ENCODE measurements at regions not wholly inside any gene's neighbourhood (a gene's known extent, or its start where the extent isn't known, plus 50 kb on each side); places are given as distances from the start of the nearest gene placed in this dataset.

DNA sequence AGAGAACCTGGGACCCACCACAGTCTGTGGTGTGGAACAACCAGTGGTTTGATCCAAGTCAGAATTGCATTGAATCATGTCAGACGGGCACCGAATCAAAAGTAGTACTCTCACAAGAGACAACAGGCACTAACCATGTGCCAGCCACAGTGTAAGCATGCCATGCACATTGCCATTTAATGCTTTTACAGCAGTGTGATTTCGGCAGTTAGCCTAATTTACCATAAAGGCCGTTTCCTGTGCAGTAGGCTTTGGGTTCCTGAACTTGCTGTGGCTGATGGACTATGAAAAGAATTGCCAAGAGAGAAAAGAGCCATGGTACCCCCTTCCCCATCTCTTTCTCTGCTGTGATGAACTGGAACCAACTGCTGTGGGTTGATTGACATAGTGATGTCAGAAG, 540.6 kb downstream of the EBF1 start:
- Histone ChIP-seq H3K4me1 (ENCODE audit: control insufficient read depth in 1 of 2, insufficient read depth in 2 of 2, low read length in 2 of 2) (peaks cover 0 to 3% of the 10 kb centered on the region in 2 donors), H3K79me2 (ENCODE audit: insufficient read depth, low read length) (no peaks in the 10 kb centered on the region), H4K20me1 (ENCODE audit: insufficient read depth, low read length) (no peaks in the 10 kb centered on the region), H3K9ac (ENCODE audit: insufficient read depth, low read length, poor library complexity, severe bottlenecking) (no peak overlapping the region), H3K4me2 (replicated peaks; ENCODE audit: extremely low read depth, low read length, poor library complexity, severe bottlenecking) (no peak overlapping the region), H3K4me3 (replicated peaks in 1 of 3; ENCODE audit: low read depth in 2 of 3, low read length in 3 of 3) (no peak overlapping the region), H3K9me3 (replicated peaks in 1 of 2; ENCODE audit: control insufficient read depth in 1 of 2, insufficient read depth in 1 of 2, low read length in 2 of 2) (no peaks in the 10 kb centered on the region), H2AFZ (ENCODE audit: insufficient read depth, low read depth, low read length, poor library complexity, severe bottlenecking) (no peak overlapping the region), H3K27ac (ENCODE audit: low read depth in 1 of 2, low read length in 2 of 2) (no peak overlapping the region), H3K27me3 (ENCODE audit: control insufficient read depth in 2 of 2, insufficient read depth in 2 of 2, low read length in 2 of 2) (peaks cover 0 to 2% of the 10 kb centered on the region in 2 donors), H3K36me3 (replicated peaks in 1 of 2; ENCODE audit: control insufficient read depth in 1 of 2, insufficient read depth in 2 of 2, low read length in 2 of 2) (no peaks in the 10 kb centered on the region)
- H3K9me3 Mint-ChIP-seq: peaks cover 0 to 5% (median 2%) of the 10 kb centered on the region in 7 donors
- H3K27me3 Mint-ChIP-seq (ENCODE audit: low read depth in 3 of 3): peaks cover 0 to 3% (median 2%) of the 10 kb centered on the region in 3 donors
- no peak overlapping the region for H3K27ac Mint-ChIP-seq
- 96% methylated on average over 3 of the region's 4 CpGs for WGBS (ENCODE audit: insufficient coverage)
- H3K4me1 Mint-ChIP-seq: peaks cover 8% of the 10 kb centered on the region
- H3K36me3 Mint-ChIP-seq: no peaks in the 10 kb centered on the region
- TF ChIP-seq, protein P1, sequence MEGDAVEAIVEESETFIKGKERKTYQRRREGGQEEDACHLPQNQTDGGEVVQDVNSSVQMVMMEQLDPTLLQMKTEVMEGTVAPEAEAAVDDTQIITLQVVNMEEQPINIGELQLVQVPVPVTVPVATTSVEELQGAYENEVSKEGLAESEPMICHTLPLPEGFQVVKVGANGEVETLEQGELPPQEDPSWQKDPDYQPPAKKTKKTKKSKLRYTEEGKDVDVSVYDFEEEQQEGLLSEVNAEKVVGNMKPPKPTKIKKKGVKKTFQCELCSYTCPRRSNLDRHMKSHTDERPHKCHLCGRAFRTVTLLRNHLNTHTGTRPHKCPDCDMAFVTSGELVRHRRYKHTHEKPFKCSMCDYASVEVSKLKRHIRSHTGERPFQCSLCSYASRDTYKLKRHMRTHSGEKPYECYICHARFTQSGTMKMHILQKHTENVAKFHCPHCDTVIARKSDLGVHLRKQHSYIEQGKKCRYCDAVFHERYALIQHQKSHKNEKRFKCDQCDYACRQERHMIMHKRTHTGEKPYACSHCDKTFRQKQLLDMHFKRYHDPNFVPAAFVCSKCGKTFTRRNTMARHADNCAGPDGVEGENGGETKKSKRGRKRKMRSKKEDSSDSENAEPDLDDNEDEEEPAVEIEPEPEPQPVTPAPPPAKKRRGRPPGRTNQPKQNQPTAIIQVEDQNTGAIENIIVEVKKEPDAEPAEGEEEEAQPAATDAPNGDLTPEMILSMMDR (IDR thresholded peaks at IDR 0.05): no peak
- intact Hi-C loops (cut with micrococcal nuclease): no loop called here
- DNase-seq: no peak
- no peak overlapping the region for H3K4me3 Mint-ChIP-seq

DNA sequence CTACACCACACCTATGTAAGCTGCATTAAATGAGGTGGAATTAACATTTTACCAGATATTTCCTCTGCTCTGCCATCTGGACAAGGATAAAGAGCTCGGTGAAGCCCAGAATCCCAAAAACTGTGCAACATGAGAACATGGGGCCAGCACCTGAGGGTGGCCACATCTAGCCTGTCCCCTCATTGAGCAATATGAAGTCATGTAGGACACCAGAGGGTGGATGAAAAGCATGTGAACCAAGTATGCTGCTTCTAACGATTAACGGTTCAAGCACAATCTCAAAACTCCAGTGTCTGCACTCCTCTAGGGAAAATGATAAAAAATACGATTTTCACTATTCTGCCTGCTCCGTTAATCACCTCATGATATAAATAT, 545.8 kb downstream of the EBF1 start:
- Histone ChIP-seq H3K79me2 (ENCODE audit: insufficient read depth, low read length) (no peaks in the 10 kb centered on the region), H2AFZ (ENCODE audit: insufficient read depth, low read depth, low read length, poor library complexity, severe bottlenecking) (no peak overlapping the region), H3K4me2 (replicated peaks; ENCODE audit: extremely low read depth, low read length, poor library complexity, severe bottlenecking) (no peak overlapping the region), H3K36me3 (replicated peaks in 1 of 2; ENCODE audit: control insufficient read depth in 1 of 2, insufficient read depth in 2 of 2, low read length in 2 of 2) (no peaks in the 10 kb centered on the region), H3K27me3 (ENCODE audit: control insufficient read depth in 2 of 2, insufficient read depth in 2 of 2, low read length in 2 of 2) (no peaks in the 10 kb centered on the region), H3K27ac (ENCODE audit: low read depth in 1 of 2, low read length in 2 of 2) (no peak overlapping the region), H4K20me1 (ENCODE audit: insufficient read depth, low read length) (no peaks in the 10 kb centered on the region), H3K4me3 (replicated peaks in 1 of 3; ENCODE audit: low read depth in 2 of 3, low read length in 3 of 3) (no peak overlapping the region), H3K9ac (ENCODE audit: insufficient read depth, low read length, poor library complexity, severe bottlenecking) (no peak overlapping the region), H3K4me1 (ENCODE audit: control insufficient read depth in 1 of 2, insufficient read depth in 2 of 2, low read length in 2 of 2) (no peaks in the 10 kb centered on the region), H3K9me3 (replicated peaks in 1 of 2; ENCODE audit: control insufficient read depth in 1 of 2, insufficient read depth in 1 of 2, low read length in 2 of 2) (no peaks in the 10 kb centered on the region)
- H3K9me3 Mint-ChIP-seq: peaks cover 0 to 6% (median 0%) of the 10 kb centered on the region in 7 donors
- no CpG with 5 or more reads among the region's 5 CpGs for WGBS (ENCODE audit: insufficient coverage)
- intact Hi-C loops (cut with micrococcal nuclease): no loop called here
- H3K27ac Mint-ChIP-seq: no peak overlapping the region
- H3K27me3 Mint-ChIP-seq (ENCODE audit: low read depth in 3 of 3): peaks cover 0 to 2% (median 1%) of the 10 kb centered on the region in 3 donors
- DNase-seq: no peak
- no peak overlapping the region for H3K4me3 Mint-ChIP-seq
- peaks cover 6% of the 10 kb centered on the region for H3K4me1 Mint-ChIP-seq
- TF ChIP-seq, protein P1 (IDR thresholded peaks at IDR 0.05): no peak
- no peaks in the 10 kb centered on the region for H3K36me3 Mint-ChIP-seq
